Left ventricle myocardium superior (tissue), 1 donor: ENCODE measurements at regions not wholly inside any gene's neighbourhood (a gene's known extent, or its start where the extent isn't known, plus 50 kb on each side); places are given as distances from the start of the nearest gene placed in this dataset.

ENCODE experiments used
- ATAC-seq: fragments of 200-7000 bp; cut with Tn5 transposase; one replicate; pipeline ENCODE4 v1.9.1; 2020; ENCODE audit warnings: mild to moderate bottlenecking, moderate library complexity
- DNase-seq: peaks from one replicate; pipeline ENCODE4 v3.0.0-alpha.2; 2020
- intact Hi-C: fragments of 100-400 bp; cut with micrococcal nuclease; formaldehyde crosslinking; loops from one replicate; pipeline ENCODE4 v1.11.0; 2022
- donor health status: DM: no; HTN: yes; CAD: no; lungs with severe emphysema.

DNA sequence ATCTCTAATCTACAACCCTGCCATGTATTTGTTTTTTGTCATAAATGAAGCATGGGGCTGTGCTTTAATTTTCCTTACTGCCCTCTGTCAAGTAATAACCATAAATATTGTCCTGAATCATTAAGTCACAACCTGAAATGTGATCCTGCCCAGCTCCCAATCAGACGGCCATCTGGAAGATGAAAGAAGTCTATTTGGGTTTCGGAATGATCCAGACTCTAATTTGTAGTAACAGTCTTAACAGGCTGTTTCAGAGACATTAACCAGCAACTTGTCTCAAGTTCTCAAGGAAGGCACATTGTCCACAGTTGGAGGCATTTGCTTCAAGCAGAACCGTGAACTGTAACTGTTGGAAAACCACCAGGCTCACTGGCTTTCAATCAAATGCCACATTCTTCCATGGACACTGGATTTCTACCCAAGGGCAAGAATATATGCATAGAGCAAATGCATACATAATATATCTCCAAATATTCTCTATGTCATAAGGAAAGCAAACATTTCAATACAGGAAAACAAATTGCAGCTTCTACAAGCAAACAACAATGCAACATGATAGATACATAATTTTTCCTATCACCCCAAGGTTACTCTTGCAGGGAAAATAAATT, 405.2 kb upstream of the NPVF start:
- intact Hi-C loops, result no loop called here
- ATAC-seq, result no peak
- no peak for DNase-seq

DNA sequence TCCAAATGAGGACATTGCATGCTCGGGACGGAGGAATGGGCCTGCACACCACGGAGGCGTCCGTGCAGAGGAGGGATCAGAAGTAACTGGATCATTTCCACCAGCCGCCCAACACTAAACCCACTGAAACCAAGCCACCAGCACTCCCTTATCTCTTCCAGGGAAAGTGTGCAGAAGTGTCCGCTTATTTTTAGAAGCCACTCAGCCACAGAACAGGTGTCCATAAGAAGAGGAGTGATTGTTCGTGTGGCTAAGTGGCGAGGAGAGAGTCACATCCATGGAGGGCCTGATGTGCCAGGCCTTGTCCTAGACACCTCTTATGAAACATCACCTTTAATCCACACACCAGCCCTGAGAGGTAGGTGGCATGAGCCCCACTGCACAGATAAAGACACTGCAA, 407.9 kb upstream of the NPVF start:
- DNase-seq, result no peak
- peak; percentile 45 for ATAC-seq
- intact Hi-C loops, result no loop called here

DNA sequence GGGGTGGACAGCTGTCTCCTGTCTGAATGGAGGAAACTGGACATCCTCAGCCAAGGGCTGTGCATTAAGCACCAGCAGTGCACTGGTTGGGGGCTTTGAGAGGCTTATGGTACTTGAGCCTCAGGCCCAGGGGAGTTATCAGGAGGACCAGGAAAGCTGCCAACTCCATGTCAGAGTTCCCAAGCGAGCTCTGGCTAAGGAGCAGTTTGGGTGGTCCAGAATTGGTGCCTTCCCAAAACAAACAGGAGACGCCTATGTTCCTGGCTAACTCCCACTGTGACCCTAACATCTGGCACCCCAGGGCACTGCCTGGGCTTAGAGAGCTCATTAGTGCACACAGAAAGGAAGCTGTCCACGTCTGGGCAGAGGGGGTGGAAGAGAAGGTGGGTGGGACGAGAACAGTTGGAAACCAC, 408.6 kb upstream of the NPVF start:
- DNase-seq, result peak; percentile 60
- intact Hi-C loops, result no loop called here

DNA sequence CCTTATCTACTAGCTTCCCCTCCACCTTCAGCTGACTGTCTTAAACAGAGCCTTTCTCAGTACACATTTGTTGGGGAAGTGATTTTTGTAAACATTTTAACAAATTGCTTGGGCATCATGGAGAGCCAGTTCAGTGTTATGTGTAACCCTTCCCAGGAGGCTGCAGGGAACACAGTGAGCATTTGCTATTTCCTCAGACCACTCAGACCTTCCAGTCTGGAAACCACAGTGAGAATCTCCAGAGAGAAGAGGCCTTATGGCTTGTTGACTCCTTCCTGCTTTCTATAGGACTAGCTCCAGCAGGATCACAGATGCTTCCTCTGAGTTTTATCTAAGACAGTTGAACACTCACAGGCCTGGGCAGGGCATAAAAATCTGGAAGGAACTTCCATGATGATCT, 409.8 kb upstream of the NPVF start:
- ATAC-seq (peak; percentile 50), DNase-seq (no peak)
- intact Hi-C loops, result no loop called here

More for the DNA sequence above, 408.6 kb upstream of the NPVF start:
- peak; percentile 81 for ATAC-seq

DNA sequence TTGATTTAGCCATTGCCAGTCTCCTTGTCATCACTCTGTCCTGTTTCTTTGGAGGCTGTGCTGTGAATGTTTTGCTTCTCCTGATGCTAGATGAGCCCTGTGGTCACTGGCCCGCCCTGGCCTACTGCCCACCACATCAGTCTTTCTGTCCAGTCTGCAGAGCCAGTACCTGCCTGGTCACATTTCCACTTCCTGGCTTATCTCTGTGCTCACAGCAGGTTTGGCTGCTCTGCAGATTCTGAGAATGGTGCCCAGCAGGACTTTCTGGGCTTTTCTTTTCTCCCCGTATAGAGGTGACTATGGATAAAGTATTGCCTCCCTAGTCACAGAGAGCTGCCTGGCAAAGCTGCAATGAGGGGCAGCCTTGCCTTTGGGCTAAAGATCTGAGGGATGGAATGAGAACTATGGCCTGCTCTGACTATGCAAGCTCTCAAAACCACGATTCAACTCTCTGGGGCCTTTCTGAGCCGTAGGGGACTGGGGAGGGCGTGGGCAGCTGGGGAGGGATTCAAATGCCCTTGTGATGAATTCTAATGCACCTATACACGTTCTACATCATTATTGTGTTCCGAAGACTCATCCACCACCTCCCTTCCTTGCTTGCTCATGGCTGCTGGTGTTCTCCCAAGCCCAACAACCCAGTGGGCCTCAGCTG, 410.4 kb upstream of the NPVF start:
- ATAC-seq, result no peak
- no peak for DNase-seq
- intact Hi-C loops, result no loop called here

DNA sequence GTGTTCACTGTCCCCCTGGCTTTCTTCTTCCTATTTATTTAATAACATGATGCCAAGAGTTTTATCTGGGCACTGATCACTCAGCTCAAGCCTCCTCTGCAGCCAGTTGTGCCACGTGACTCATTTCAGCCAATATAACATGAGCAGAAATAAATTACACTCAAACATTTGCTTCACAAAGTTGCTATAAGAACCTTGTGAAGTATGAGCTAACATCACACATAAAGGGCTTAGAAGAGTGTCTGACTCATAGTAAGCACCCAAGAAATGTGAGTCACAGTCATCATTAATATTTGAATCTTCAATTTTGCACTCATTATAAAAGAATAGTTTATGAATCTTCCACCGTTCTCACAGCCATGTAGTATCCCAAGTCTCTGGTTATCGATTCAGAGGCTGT, 414.6 kb upstream of the NPVF start:
- intact Hi-C loops, result no loop called here
- ATAC-seq, result no peak
- DNase-seq, result no peak

DNA sequence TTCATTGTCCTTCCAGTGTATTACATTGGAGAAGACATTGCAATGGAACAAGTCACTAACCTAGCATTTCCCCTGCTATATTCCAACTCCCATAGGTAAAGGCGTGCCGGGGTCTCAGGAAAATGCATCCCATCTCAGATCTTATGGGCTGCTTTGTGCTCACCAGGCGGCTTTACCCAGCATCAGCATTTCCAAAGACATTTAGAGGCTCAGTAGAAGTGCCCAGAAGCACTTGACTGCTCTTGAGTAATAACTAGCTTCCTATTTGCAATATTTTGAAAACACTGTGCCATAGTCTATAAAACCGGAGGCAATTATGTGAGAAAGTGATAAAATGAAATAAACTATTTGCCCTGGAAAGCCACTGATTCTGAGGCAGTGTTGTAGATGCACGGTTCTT, 415.0 kb upstream of the NPVF start:
- no peak for DNase-seq
- peak; percentile 24 for ATAC-seq
- intact Hi-C loops, result no loop called here

DNA sequence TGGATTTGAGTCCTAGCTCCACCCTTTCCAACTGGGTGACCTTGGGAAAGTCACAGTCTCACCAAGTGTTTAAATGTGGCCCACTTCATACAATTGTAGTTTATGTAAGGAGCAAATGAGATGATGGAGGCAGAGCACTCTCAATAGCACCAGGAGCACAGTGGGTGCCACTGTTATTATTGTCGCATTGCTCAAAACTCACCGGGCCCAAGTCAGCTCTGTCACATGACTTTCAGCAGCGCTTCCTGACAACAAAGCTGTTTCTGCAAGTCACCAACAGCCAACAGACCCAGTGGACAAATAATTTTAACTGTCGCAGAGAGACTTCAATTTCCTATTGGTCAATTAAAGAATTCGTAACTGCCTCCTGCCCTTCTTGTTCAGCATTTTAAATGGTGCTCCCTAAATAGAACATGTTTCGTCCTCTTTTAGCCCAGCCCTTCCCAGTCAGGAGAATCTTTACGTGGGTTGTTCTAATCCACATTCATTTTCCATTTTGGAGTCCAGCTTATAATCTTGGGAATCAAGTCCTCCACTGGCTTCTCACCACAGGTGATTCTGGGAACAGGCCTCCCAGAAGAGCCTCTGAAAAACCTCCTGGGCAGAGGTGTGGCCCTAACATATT, 415.6 kb upstream of the NPVF start:
- DNase-seq (no peak), ATAC-seq (no peak)
- intact Hi-C loops, result no loop called here

DNA sequence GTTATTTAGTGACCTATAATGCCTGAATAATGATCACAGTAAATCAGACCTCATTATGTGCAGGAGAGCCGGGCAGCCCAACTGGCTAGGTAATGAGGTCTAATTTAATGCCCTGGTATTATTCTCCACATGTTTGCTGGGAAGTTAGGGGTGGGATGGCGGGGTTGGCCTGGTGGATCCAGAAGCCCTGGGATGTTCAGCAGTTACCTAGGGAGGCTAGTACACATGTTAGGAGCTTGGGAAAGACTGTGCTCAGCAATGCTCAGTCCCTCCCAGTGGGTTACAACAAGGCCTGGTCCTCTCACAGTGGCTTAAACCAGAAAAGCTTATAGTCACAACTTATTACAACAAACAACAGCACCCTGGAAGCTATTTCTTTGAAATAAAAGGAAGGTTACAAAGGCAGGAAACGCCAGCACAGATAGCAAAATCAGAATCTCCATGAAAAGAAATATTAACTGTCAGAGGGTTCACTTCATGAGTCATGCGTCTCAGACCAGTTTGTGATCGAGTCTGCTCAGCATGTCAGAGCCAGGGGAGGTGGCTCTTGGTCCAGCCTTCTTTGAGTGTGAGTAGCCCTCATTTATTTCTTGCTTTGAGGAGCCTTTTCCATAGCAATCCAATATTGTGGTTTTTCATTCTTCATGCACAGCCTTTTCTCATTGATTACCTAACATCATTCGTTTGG, 418.6 kb upstream of the NPVF start:
- ATAC-seq (no peak), DNase-seq (no peak)
- intact Hi-C loops, result no loop called here

DNA sequence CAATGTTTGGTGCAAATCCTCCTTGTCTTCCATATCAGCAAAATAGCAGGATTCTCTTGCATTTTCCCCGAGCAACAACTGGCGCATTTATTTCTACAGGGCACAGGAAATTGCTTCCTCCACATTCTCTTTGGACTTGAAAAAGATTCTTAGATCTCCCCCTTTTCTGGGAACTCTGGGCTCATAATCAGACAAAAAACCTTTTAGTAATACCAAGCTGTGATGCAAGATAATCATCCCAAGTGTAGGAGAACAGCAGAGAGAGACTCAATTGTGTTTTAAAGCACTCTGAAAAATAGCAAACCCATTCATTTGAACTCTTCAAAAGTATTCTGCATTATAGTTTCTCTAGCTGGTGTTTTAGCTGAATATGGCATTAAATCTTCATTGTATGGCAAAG, 419.6 kb upstream of the NPVF start:
- no peak for DNase-seq
- intact Hi-C loops, result no loop called here
- ATAC-seq, result no peak

DNA sequence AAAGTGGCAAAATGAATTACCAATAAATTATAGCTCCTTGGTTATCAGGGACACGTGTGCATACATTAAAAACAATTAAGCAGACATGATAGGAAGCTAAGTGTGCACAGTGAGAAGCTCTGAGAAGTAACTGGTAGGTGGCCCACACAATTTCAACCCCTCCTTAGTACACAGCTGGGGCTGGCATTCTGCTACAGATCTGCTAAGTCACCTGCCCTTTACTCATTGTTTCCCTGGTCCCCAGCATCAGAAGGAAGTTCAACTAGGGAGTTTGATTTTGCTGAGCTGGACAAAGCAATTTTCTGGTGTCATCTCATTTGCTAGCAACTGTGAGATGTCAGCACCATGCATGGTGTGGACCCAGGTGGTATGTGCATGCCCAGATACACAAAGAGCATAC, 424.1 kb upstream of the NPVF start:
- ATAC-seq (no peak), DNase-seq (no peak)
- intact Hi-C loops, result no loop called here

DNA sequence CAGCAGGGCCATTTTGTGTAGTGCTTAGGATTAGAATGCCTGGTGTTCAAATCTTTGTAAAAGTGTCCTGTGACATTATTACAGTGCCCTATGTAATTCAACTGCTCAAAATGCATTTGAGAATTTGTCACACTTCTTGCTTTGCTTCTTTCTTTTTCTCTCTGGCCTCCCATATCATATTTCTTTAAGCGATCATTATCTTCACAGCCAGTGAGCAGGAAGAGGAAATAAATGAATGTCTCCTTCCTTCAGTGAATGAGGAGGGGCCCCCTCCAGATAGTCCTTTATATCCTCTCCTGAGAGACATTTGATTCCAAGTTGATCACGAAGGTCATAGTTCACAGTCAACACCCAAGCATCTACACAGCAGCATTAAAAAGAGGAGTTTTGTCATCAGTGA, 425.1 kb upstream of the NPVF start:
- intact Hi-C loops, result no loop called here
- DNase-seq (no peak), ATAC-seq (no peak)

DNA sequence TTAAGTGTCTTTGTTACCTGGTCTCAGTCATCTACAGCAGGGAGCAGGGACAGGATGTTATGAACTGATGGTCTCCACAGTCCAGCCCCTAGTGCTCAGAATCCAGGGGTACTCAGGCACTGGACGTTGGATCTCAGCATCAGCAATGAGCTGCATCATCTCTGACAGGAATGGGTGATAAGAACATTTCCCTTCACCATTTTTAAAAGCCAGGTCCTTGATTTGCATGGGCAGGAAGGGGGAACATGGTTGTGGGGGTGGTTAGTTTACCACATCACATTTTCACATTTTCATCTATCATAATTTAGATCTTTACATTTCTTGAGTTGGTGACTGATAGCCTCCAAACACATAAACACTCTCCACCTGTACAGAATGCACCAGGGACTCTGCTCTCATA, 427.8 kb upstream of the NPVF start:
- no peak for ATAC-seq
- intact Hi-C loops, result no loop called here
- DNase-seq, result no peak

DNA sequence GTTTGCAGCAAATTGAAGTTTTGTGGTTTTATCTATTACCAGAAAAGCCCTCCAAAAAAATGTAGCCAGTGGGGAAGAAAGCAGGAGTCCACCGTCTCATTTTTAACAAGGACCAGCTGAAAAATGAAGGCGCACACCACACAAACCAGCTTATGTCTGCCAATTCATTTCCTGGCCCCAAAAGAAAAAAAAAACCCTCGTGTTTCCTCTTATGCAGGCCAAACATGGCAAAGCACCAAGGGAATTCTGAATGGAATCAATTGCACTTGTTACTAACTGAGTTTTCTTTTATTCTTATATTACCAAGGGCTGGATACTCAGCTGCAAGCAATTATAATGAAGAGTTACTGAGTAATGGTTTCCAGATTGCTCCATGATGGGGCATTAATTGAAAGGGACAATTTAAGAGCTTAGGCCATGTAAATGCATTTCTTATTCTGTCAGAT, 428.3 kb upstream of the NPVF start:
- DNase-seq (no peak), ATAC-seq (peak; percentile 61)
- intact Hi-C loops, result no loop called here

DNA sequence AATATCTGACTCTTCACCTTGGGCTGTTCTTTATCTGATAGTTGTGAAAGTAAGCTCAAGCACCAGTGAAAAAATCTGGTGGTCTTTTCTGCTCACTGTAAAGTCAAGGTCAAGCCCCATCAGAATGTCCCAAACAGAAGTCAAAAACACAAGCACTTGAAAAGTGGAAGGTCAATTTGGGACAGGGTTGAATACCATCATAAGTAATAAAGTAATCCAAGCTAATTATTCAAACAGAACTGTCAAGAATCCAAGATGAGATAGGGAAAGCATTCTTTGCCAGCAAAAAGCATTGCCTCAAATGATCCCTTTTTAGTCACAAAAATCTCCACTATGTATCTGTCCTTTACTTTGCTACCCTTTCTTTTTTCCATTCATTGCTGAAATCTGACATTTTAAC, 430.1 kb upstream of the NPVF start:
- intact Hi-C loops, result no loop called here
- ATAC-seq, result peak; percentile 50
- no peak for DNase-seq

DNA sequence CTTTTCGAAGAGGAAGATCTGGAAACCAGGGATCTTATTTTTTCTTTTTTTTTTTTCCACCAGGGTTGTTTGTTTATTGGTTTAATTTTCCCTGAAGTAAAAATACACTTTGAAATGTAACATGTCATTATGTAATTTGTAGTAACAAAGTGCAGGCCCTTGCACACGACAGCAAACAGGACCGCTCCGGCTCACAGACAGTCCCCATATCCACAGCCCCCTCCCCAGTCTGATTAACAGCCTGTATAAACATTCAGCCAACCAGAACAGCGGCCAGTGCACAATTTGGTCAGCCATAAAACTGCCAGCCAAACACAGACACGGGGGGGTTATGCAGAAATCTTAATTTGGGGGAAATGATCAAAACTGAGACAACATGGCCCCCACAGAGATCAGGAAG, 431.6 kb upstream of the NPVF start:
- no peak for ATAC-seq
- no peak for DNase-seq
- intact Hi-C loops, result no loop called here

DNA sequence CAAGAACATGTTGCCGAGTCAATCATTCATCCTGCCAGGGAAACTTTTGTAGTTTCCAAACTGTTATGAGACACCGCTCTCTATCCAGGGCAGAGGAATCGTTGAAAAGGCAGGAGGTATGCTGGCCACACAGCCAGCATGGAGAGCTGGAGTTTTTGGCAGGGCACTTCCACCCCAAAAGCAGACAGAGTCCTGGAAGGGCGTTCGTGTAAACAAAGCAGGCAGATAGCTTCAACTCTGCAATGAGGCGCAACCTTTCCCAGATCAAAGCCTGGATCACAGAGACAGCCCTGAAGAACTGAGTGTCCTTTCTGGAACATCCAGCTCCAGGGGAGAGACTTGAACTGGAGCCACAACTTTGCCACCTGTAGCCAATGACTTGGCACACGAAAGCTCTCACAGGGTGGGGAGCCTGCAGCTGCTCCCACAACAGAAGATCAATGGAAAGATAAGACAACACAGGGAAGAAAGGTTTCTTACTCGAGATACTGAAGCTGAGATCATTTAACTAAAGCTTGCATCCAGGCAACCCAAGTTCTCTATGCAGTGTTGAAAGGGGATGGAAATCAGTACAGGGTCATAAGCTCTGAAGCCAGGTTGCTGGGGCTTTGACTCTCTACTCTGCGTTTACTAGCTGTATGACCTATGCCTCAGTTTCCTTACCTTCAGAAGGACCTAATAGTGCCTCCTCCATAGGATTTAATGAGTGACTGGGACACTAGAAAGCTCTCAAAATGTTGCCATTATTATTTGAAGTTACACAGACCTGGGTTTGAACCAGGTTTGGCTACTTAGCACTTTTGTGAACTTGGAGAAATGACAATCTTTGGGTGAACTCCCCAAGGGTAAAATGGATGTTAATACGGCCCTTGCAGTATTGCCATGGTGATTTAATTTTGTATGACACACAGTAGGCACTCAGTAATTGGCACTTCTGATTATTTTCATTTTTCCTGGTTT, 434.8 kb upstream of the NPVF start:
- DNase-seq, result peak; percentile 40
- ATAC-seq, result peak; percentile 70
- intact Hi-C loops, result no loop called here

DNA sequence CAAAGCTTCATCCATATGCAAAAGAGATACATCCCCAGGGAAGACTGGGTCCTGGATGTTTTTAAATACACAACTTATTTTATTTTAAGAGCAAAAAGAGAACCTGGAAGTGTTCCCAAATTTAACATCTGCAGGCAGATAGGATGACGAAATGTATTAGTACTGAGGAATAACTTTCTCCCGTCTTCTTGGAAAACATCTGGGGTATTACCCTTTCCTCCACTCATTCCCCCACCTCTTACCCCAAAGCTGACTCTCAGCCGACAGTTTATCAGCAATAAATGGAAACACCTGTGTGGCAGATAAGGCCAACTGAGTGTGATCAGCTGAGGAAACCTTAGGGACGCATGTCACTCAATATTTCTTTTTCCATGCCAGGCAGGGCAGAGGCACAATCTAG, 435.6 kb upstream of the NPVF start:
- intact Hi-C loops, result no loop called here
- ATAC-seq, result peak; percentile 85

DNA sequence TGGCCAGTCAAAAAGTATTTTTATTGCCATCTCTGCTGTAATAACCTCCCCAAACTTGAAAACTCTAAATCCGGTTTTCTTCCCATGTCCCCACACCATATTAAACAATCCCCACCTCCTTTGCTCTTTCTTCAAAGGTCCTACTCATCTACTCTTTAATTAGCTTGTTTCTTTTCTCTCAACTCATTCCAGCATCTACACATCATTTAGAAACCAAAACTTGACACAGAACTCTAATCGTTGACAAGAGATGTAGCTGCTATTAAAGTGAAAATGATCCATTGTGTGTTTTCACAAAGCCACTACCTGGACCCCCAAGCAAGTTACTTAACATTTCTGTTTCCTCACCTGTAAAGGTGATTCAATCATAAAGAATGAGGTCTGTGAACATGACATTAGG, 436.3 kb upstream of the NPVF start:
- no peak for ATAC-seq
- intact Hi-C loops, result no loop called here
- DNase-seq, result no peak

More for the DNA sequence above, 435.6 kb upstream of the NPVF start:
- DNase-seq, result no peak
